ENCODE measurements at regions not wholly inside any gene's neighbourhood (a gene's known extent, or its start where the extent isn't known, plus 50 kb on each side); places are given as distances from the start of the nearest gene placed in this dataset.

- no peak for TF ChIP-seq REST (IDR thresholded peaks at IDR 0.05; ENCODE audit: borderline replicate concordance)
- TF ChIP-seq CTCF (IDR thresholded peaks at IDR 0.05; ENCODE audit: poor library complexity, severe bottlenecking): no peak
- TF ChIP-seq RAD21 (conservative IDR thresholded peaks at IDR 0.05): no peak
- TF ChIP-seq SMC3 (conservative IDR thresholded peaks at IDR 0.05; ENCODE audit: poor library complexity): no peak
- TF ChIP-seq MXI1 (conservative IDR thresholded peaks at IDR 0.05; ENCODE audit: poor library complexity, severe bottlenecking): no peak
These were observed 435.3 kb downstream of the CD83 start for GRCh38 chr6:14552891-14553290.
